HG02852 (cell line): ENCODE measurements at regions not wholly inside any gene's neighbourhood (a gene's known extent, or its start where the extent isn't known, plus 50 kb on each side); places are given as distances from the start of the nearest gene placed in this dataset.

ENCODE experiments used
- ATAC-seq: cut with Tn5 transposase; IDR thresholded peaks from one replicate; pipeline ENCODE4 v1.9.1; 2021; ENCODE audit warnings: mild to moderate bottlenecking, moderate library complexity; ENCODE audit not compliant: unreplicated experiment

GRCh38 chr17:77704048-77704815 is 254.3 kb upstream of the TNRC6C start:
- no peak for ATAC-seq

- ATAC-seq, result no peak
Observed at GRCh38 chr17:77706938-77707337, 251.6 kb upstream of the TNRC6C start.

- no peak for ATAC-seq
Observed at GRCh38 chr17:77707546-77707945, 251.0 kb upstream of the TNRC6C start.

- ATAC-seq, result no peak
Observed at GRCh38 chr17:77708049-77708448, 250.5 kb upstream of the TNRC6C start.

- ATAC-seq, result no peak
Observed at GRCh38 chr17:77708936-77709335, 249.6 kb upstream of the TNRC6C start.

- no peak for ATAC-seq
Observed at GRCh38 chr17:77709594-77709993, 248.9 kb upstream of the TNRC6C start.

- ATAC-seq, result no peak
Observed at GRCh38 chr17:77712578-77712977, 245.9 kb upstream of the TNRC6C start.

- no peak for ATAC-seq
Observed at GRCh38 chr17:77716289-77716926, 242.1 kb upstream of the TNRC6C start.

GRCh38 chr17:77717941-77718668 is 240.4 kb upstream of the TNRC6C start:
- ATAC-seq, result no peak

GRCh38 chr17:77718669-77718961 is 239.9 kb upstream of the TNRC6C start:
- no peak for ATAC-seq

GRCh38 chr17:77719806-77720205 is 238.7 kb upstream of the TNRC6C start:
- no peak for ATAC-seq

- no peak for ATAC-seq
Observed at GRCh38 chr17:77720946-77721845, 237.3 kb upstream of the TNRC6C start.

GRCh38 chr17:77721846-77722160 is 236.7 kb upstream of the TNRC6C start:
- no peak for ATAC-seq

- ATAC-seq, result no peak
Observed at GRCh38 chr17:77722366-77722765, 236.1 kb upstream of the TNRC6C start.

GRCh38 chr17:77723071-77723908 is 235.2 kb upstream of the TNRC6C start:
- no peak for ATAC-seq

- ATAC-seq, result no peak
Observed at GRCh38 chr17:77723909-77724875, 234.3 kb upstream of the TNRC6C start.

- ATAC-seq, result no peak
Observed at GRCh38 chr17:77724876-77725615, 233.5 kb upstream of the TNRC6C start.

GRCh38 chr17:77725846-77726245 is 232.7 kb upstream of the TNRC6C start:
- no peak for ATAC-seq
